ENCODE measurements at regions not wholly inside any gene's neighbourhood (a gene's known extent, or its start where the extent isn't known, plus 50 kb on each side); places are given as distances from the start of the nearest gene placed in this dataset.

DNA sequence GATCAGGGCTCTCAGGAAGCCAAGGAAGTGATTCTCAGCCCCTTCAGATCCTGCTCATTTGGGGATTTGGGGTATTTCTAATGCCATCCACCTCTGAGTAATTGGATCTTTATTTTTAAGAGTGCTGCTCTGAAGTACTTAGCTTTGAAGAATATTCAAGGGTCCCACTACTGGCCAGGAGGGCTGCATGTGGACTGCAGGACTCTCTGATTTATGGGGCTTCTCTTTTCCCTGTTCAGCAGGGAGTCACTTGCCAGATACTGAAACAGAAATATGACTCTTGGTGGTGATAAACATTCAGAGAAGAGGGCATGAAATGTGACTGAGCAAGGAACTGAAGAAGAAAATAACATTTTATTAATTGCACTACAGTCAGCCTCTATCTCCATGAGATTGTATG, 138.5 kb downstream of the MTX2 start:
- Histone ChIP-seq H3K4me1 (no peaks in the 10 kb centered on the region), H3K27ac (no peak overlapping the region), H3K4me3 (no peak overlapping the region), H3K27me3 (no peaks in the 10 kb centered on the region), H3K36me3 (no peaks in the 10 kb centered on the region), H3K9me3 (no peaks in the 10 kb centered on the region)
- in situ Hi-C loops (cut with MboI; ENCODE audit: low sequenced_read_pairs in 4 of 4) (no loop called here), intact Hi-C loops (cut with DNase I; ENCODE audit: low total_unique reads) (no loop called here)
- ATAC-seq (no peak), DNase-seq (no peak)
- TF ChIP-seq POLR2A (IDR thresholded peaks at IDR 0.05): no peak
- TF ChIP-seq, protein P1, sequence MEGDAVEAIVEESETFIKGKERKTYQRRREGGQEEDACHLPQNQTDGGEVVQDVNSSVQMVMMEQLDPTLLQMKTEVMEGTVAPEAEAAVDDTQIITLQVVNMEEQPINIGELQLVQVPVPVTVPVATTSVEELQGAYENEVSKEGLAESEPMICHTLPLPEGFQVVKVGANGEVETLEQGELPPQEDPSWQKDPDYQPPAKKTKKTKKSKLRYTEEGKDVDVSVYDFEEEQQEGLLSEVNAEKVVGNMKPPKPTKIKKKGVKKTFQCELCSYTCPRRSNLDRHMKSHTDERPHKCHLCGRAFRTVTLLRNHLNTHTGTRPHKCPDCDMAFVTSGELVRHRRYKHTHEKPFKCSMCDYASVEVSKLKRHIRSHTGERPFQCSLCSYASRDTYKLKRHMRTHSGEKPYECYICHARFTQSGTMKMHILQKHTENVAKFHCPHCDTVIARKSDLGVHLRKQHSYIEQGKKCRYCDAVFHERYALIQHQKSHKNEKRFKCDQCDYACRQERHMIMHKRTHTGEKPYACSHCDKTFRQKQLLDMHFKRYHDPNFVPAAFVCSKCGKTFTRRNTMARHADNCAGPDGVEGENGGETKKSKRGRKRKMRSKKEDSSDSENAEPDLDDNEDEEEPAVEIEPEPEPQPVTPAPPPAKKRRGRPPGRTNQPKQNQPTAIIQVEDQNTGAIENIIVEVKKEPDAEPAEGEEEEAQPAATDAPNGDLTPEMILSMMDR (IDR thresholded peaks at IDR 0.05 in 4 of 5, conservative IDR thresholded peaks at IDR 0.05 in 1 of 5): no peak

DNA sequence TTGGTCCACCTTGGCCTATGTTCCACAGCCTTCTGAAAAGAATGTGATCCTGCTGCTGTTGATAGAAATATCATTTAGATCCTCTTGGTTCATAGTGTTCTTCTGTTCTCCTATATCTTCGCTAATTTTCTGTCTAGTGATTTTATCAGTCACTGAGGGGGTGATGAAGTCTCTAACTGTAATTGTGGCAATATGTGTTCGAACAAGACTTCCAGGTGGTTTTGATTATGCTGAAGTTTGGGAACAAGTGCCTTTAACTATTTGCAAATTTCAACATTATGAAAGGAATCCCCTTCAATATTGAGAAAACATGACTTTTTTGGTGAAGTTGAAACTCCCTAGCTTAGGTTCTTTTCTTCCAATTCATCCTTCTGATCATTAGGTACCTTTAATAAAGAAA, 140.4 kb downstream of the MTX2 start:
- in situ Hi-C loops (cut with MboI; ENCODE audit: low sequenced_read_pairs in 4 of 4) (no loop called here), intact Hi-C loops (cut with DNase I; ENCODE audit: low total_unique reads) (no loop called here)
- Histone ChIP-seq H3K27ac (no peak overlapping the region), H3K4me1 (no peaks in the 10 kb centered on the region), H3K9me3 (no peaks in the 10 kb centered on the region), H3K4me3 (no peak overlapping the region), H3K36me3 (no peaks in the 10 kb centered on the region), H3K27me3 (no peaks in the 10 kb centered on the region)
- ATAC-seq: no peak
- TF ChIP-seq, protein P1 (IDR thresholded peaks at IDR 0.05 in 4 of 5, conservative IDR thresholded peaks at IDR 0.05 in 1 of 5): no peak
- TF ChIP-seq POLR2A (IDR thresholded peaks at IDR 0.05): no peak
- no peak for DNase-seq

DNA sequence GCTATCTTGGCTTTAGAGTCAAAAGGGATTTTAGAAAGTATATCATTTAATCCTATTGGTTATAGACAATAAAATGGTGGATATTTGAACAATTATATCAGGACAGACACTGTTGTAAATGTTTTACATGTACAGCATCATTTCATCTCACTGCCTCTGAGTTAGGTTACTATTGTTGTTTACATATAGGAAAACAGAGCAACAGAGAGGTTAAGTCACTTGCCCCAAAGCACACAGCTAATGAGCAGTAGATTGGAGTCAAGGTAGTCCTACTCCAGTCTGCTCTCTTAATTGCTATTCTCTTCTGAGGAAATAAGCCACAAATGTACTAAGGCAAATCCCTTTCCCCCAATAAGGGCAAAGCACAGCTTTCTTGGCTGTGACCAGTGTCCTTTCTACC, 142.9 kb downstream of the MTX2 start:
- no peaks in the 10 kb centered on the region for H3K36me3 ChIP-seq
- intact Hi-C loops (cut with DNase I; ENCODE audit: low total_unique reads): no loop called here
- H3K4me1 ChIP-seq: no peaks in the 10 kb centered on the region
- no peak for TF ChIP-seq POLR2A (IDR thresholded peaks at IDR 0.05)
- TF ChIP-seq, protein P1 (IDR thresholded peaks at IDR 0.05 in 4 of 5, conservative IDR thresholded peaks at IDR 0.05 in 1 of 5): no peak
- no peak overlapping the region for H3K4me3 ChIP-seq
- H3K9me3 ChIP-seq: no peaks in the 10 kb centered on the region
- H3K27me3 ChIP-seq: no peaks in the 10 kb centered on the region
- DNase-seq (no peak), ATAC-seq (no peak)
- in situ Hi-C loops (cut with MboI; ENCODE audit: low sequenced_read_pairs in 4 of 4): no loop called here
- H3K27ac ChIP-seq: no peak overlapping the region

DNA sequence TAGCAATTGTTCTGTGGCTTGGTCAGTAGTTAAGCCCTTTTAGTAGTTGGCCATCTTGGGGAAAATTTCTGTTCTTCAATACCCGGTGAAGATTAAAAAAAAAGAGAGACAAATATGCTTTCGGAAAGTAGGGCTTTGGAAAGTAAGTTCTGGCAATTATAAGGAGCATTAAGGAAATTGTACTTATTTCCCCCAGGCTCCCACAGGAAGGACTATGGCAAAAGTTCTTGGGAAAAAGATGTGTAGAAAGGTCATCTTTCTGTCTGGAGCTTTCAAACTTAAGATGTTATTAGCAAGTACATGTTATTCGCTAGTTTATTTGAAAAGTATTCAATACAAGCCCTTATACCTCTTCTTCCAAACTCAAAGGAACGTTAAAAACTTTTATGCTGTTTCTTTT, 144.5 kb downstream of the MTX2 start:
- intact Hi-C loops (cut with DNase I; ENCODE audit: low total_unique reads): no loop called here
- in situ Hi-C loops (cut with MboI; ENCODE audit: low sequenced_read_pairs in 4 of 4): no loop called here

GRCh38 chr2:176414641-176415040, 145.4 kb downstream of the MTX2 start:
- no peak overlapping the region for H3K4me3 ChIP-seq
- no peaks in the 10 kb centered on the region for H3K9me3 ChIP-seq
- intact Hi-C loops (cut with DNase I; ENCODE audit: low total_unique reads): no loop called here
- in situ Hi-C loops (cut with MboI; ENCODE audit: low sequenced_read_pairs in 4 of 4): no loop called here
- no peaks in the 10 kb centered on the region for H3K4me1 ChIP-seq
- TF ChIP-seq, protein P1 (IDR thresholded peaks at IDR 0.05 in 4 of 5, conservative IDR thresholded peaks at IDR 0.05 in 1 of 5): no peak
- no peak for TF ChIP-seq POLR2A (IDR thresholded peaks at IDR 0.05)
- H3K27ac ChIP-seq: no peak overlapping the region
- ATAC-seq (no peak), DNase-seq (no peak)
- no peaks in the 10 kb centered on the region for H3K27me3 ChIP-seq
- H3K36me3 ChIP-seq: no peaks in the 10 kb centered on the region

More for the DNA sequence above, 144.5 kb downstream of the MTX2 start:
- no peaks in the 10 kb centered on the region for H3K4me1 ChIP-seq
- H3K27me3 ChIP-seq: no peaks in the 10 kb centered on the region
- DNase-seq (no peak), ATAC-seq (no peak)
- no peaks in the 10 kb centered on the region for H3K36me3 ChIP-seq
- H3K4me3 ChIP-seq: no peak overlapping the region
- H3K27ac ChIP-seq: no peak overlapping the region
- TF ChIP-seq POLR2A (IDR thresholded peaks at IDR 0.05): no peak
- TF ChIP-seq, protein P1 (IDR thresholded peaks at IDR 0.05 in 4 of 5, conservative IDR thresholded peaks at IDR 0.05 in 1 of 5): no peak
- no peaks in the 10 kb centered on the region for H3K9me3 ChIP-seq
